Cerebellar cortex (tissue), 1 donor: ENCODE measurements at regions not wholly inside any gene's neighbourhood (a gene's known extent, or its start where the extent isn't known, plus 50 kb on each side); places are given as distances from the start of the nearest gene placed in this dataset.
"Not testable (repeated sequence)": the region's sequence is repeated elsewhere in the genome, so short reads cannot be mapped to it uniquely, and the experiment has no call there.

Source experiments
- DNase-seq: peaks from one replicate; pipeline ENCODE4 v3.0.0-alpha.2; 2015; ENCODE audit warnings: low spot score

- no peak for DNase-seq
Observed at GRCh38 chr12:28023156-28023887, 50.8 kb upstream of the PTHLH start.

- DNase-seq = no peak
Observed at GRCh38 chr12:28024231-28024995, 51.9 kb upstream of the PTHLH start.

- no peak for DNase-seq
Observed at GRCh38 chr12:28025821-28026505, 53.4 kb upstream of the PTHLH start.

GRCh38 chr12:28026701-28027100, 54.2 kb upstream of the PTHLH start:
- no peak for DNase-seq

GRCh38 chr12:28027328-28027727, 54.8 kb upstream of the PTHLH start:
- no peak for DNase-seq

DNA sequence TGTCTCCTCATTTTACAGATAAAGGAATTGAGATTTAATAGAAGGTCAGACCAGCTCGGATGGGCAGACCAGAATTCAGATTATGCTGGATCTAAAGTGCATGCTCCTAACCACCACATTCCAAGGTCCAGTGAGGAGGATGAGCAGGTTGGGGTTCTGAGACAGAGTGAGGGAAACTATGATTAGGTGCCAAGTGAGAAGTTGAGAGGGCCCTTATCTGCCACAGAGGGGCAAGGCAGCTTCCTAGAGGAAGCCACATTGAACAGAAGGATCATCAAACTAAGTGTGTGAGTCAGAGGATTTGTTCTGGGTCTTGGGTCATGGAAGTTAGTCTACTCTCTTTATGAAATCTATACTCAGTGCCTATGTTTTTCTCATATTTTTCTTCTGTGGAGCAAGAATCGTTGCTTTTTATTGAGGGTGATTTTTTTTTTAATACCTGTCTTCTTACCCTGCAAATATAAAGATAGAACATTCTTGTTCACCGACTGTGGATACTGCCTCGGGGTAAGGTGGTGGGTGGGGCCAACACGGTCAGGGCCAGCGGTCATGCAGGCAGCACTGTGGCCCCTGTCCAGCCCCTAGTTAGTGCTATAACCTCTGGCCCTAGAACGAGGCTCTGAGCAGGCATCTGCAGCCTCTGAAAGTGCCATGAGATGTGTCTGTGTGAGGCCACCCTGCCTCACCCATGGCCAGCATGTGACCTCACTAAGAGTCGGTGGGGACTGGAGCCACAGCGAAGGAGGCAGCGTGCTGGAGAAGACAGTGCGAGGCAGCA, 55.6 kb upstream of the PTHLH start:
- DNase-seq = no peak

DNA sequence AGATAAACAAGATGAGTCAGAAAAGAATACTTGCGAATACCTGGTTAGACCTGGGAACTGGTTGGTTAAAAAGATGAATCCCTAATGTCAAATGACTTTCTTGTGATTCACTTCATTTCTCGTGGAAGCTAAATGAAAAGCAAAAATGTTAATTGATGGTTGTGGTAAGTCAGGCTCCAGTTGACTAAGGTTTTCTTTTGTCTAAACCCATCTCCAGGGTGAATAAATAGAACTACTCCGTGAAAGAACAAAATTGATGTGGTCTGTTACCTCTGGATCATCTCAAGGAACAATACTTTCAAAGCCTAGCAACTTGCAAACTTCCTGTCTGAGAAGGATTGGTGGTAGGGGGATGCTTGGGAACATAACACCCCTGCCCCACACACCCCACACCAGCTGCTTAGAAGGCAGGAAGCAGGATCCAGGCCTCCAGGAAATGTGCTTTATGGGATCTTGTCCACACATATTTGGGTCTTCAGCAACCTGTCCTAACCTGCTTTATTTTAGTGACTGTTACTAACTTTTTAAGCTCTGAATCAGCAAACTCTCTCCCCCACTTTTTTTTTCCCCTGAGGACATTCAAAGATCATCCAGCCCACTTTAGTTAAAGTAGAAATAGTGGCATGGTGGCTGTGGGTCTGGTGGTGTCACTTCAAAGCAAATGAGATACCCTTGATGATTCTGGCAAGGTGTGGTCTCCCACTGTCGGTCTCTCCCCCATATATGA, 60.4 kb upstream of the PTHLH start:
- no peak for DNase-seq

- no peak for DNase-seq
Observed at GRCh38 chr12:28033538-28033915, 61.0 kb upstream of the PTHLH start.

- DNase-seq = no peak
Observed at GRCh38 chr12:28034271-28034670, 61.7 kb upstream of the PTHLH start.

GRCh38 chr12:28035500-28035899, 63.0 kb upstream of the PTHLH start:
- no peak for DNase-seq

DNA sequence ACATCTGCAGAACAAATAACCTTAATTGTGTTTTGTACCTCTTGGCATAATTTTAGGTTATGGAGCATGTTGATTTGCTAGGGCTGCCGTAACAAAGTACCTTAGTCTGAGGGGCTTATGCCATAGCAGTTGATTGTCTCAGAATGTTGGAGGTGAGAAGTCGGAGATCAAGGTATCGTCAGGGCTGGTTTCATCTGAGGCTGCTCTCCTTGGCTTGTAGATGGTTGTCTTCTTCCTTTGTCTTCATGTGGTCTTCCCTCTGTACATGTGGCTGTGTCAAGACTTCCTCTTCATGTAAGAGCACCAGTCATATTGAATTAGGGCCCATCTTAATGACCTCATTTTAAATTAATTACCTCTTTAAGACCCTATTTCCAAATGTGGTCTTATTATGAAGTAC, 64.4 kb upstream of the PTHLH start:
- no peak for DNase-seq

GRCh38 chr12:28040246-28040645, 67.7 kb upstream of the PTHLH start:
- DNase-seq = peak; percentile 2

GRCh38 chr12:28046600-28046999, 74.1 kb upstream of the PTHLH start:
- DNase-seq = not testable (repeated sequence)

DNA sequence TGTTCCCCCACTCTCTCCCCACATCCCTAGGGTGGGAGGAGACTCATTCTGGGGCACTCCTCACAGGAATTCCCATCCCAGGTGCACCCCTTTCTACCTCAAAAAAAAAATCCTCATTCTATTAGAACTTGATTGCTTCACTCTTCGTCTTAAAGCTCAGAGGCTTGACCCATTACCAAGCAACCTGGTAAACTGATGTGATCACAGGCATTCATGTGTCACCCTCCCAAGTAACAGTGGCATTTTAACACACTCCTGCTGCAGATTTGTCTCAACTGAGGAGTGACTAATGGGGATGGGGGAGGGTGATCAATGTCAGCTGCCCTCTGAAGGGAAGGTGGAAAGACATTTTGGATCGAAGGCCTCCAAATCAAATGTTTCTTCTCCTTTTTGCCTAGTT, 78.1 kb upstream of the PTHLH start:
- no peak for DNase-seq

DNA sequence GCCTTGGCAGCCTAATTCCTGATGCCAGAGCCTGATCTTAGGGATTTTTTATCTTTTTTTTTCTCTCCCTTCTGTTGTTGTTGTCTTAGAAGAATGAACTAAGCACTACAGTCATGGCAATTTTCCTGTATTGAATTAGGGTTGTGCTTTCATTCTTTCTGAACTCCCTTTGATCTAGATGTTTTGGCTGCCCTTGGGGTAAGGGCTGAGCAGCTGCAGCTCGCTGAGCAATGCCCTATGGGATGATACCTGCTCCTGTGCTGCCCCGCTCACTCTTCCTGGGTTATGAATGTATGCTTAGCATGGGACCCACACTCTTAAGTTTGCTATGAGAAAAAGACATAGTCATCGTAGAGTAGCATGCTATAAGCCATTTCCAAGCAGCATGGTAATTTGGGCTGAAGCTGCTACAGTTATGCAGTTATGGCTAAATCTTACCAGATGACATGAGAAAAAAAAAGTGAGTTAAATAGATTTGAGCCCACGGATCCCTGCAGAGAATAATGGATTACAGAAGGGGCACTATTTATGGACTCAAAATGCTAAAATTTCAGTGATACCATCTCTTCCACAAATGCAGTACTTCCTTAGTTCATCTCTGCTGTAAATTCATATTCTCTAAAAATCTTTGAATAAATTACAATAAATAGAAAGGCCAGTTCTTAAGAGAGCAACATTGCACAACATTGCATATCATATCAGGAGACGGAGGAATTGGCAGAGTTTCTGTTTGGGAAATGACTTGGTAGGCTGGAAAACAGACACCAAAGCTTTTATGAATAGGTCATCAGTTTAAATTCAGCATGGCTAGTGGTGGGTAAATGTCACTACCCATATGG, 79.2 kb upstream of the PTHLH start:
- no peak for DNase-seq

GRCh38 chr12:28053564-28053963, 81.0 kb upstream of the PTHLH start:
- DNase-seq = no peak

DNA sequence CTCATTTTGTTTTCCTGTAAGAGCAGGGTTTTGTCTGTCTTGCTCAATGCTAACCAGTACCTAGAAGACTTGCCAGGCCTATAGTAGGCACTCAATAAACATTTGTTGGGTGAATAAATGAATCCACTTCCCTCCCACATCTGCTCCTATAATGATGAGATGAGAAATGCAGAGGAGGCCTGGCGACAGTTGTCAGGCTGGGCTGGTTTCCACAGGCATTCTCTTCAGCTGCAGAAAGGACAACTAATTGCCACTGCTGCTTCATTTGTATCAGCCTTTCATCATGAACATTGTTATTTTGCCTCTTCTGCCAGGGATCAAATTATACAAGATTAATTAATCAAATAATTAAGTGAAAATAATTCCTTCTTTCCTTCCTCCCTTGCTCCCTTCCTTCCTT, 82.0 kb upstream of the PTHLH start:
- no peak for DNase-seq

GRCh38 chr12:28057856-28058615, 85.5 kb upstream of the PTHLH start:
- no peak for DNase-seq

- no peak for DNase-seq
Observed at GRCh38 chr12:28059220-28059619, 86.7 kb upstream of the PTHLH start.

DNA sequence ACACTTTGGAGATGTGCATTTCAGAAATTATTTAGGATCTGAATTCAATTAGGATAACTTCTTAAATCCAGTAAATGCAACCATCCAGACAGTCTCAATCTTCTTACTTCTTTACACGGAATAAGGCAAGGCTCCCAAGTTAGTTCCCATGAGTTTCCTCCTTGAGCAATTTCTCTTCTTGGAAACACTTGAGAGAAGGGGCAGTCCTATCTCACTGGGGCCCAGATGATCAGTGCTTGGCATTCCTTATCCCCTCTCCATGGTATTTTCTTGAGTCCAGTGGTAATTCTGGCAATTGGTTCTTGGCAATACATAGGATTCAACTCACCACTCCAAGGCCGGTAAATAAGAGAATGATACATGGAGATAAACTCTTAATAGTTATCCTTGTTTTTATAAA, 87.1 kb upstream of the PTHLH start:
- no peak for DNase-seq
